CD4-positive, alpha-beta T cell treated with Interleukin-15 for 4 hours (primary cell): ENCODE measurements at regions not wholly inside any gene's neighbourhood (a gene's known extent, or its start where the extent isn't known, plus 50 kb on each side); places are given as distances from the start of the nearest gene placed in this dataset.
A peak's percentile ranks its signal among the peaks of the same experiment; 100 is the strongest.

ENCODE experiments used
- DNase-seq: peaks from one replicate; pipeline ENCODE4 v3.0.0-alpha.2; 2020; ENCODE audit warnings: low spot score

- no peak for DNase-seq
These were observed 536.5 kb downstream of the PLCL1 start for GRCh38 chr2:198340846-198341245.

DNA sequence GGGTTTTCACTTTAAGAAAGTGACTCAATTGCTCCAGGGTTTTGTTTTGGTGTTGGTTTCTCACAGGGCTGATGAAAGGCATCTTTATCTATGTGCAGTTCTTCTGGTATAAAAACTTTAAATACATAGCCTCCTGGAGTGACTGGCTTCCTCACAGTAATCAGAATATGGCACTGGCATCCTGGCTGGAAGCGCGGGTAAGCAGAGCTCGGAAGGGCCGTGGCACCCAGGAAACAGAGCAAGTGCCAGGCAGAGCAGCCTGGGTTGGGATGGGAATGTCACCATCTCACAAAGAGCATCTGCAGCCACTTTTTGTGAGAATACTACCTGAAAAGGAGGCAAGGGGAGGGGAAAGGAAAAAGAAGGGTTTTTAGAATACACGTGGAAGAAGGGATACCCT, 534.7 kb downstream of the PLCL1 start:
- DNase-seq = no peak

GRCh38 chr2:198337368-198337767, 533.0 kb downstream of the PLCL1 start:
- no peak for DNase-seq

- DNase-seq = no peak
These were observed 524.1 kb downstream of the PLCL1 start for GRCh38 chr2:198328454-198328853.

GRCh38 chr2:198327526-198327925, 523.1 kb downstream of the PLCL1 start:
- DNase-seq = no peak

DNA sequence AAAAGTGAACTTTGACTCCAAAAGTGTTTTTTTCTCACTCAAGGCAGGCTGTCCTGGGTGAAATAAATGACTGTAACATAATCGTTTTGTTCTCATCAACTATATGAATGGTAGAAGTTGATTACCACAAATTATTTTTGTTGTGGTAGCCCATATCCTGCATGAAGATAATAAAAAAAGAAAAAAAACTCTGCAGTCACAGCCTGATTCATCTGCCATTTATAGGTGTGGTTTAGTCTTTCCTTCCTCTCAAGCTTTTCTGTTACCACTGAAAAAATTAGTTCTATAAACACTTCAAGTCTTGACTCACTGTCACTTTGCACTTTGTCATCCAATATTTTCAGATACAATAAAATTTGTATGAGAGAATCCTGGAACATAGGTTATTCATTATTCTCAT, 522.0 kb downstream of the PLCL1 start:
- peak; percentile 29 for DNase-seq

GRCh38 chr2:198325359-198325758, 521.0 kb downstream of the PLCL1 start:
- no peak for DNase-seq

DNA sequence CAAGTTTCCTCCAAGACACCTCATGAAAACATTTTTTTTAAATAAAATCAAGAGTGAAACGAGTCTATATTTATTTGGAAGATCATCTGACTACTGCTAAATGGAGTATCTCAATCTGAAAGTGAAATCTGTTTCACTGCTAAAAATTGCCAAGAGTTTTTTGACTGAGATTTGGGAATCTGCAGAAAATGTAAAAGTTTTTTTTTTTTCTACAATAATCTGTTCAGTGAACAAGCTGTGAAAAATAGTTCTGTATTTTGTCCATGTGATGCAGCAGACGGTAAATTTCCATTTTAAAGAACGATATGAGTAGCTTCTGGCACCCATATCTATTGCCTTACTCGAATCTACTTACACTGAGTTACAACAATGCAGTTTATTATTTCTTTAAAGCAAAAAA, 519.7 kb downstream of the PLCL1 start:
- no peak for DNase-seq

DNA sequence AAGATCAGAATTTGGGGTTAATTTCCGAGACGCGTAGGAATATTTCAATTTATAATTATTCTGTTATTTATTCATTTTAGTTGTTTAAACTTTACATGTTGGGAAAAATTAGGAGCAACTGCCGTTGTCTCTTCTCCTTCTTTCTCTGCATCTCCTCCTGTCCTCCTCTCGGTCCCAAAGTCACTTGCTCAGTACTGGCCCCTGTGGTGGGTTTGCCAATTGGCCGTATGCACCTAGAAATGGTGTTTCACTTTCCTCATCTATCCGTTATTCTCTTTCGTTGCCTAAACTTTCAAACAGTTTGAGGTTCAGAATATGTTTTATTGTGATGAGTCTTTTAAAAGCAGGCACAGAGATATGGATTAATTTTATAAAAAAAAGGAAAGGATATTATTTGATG, 517.9 kb downstream of the PLCL1 start:
- DNase-seq = no peak

DNA sequence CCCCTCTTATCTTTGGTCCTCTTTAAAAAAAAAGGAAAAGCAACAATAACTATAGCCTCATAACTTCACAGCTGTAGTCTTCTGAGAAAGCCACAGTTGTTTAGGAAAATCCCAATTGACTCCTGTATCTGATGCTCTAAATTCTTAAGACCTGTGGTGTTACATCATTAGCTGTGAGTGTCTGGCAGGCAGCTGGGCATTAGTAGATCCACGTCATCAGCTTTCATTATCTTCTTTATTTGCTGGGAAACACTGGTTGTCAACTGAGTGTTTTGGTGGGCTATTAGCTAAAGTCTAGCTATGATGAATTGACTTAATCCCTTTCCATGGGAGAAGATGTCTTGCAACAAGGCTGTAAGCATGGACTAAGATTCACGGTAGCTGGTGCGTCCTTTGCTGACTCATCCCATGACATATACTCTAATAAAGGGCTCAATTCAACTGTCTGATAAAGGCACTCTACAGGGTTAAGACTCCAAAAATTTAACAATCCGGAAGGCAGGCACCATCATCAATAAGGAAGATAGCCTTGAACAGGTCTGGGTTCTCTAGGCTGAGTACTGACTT, 517.2 kb downstream of the PLCL1 start:
- DNase-seq = no peak

DNA sequence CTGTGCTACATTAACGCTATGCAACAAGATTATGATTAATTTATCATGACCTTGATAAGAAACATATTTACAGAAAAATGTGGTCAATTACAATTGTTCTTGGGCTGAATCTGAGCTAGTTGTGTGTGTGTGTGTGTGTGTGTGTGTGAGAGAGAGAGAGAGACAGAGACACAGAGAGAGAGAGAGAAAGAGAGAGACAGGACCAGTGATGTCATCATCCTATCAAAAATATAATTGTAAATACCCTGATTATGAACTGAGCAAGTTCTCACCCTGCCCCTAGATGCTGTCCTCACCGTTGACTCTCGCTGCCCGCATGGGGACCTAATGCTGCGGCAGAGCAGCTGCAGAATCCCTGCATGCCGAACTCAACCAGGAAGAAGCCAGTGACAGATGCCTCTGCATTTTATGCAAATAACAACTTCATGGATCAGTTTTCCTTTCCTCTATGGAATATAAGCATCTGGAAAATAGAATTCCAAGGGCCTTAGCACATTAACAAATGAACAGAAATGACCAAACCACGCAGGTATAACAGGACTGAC, 512.5 kb downstream of the PLCL1 start:
- DNase-seq = no peak

DNA sequence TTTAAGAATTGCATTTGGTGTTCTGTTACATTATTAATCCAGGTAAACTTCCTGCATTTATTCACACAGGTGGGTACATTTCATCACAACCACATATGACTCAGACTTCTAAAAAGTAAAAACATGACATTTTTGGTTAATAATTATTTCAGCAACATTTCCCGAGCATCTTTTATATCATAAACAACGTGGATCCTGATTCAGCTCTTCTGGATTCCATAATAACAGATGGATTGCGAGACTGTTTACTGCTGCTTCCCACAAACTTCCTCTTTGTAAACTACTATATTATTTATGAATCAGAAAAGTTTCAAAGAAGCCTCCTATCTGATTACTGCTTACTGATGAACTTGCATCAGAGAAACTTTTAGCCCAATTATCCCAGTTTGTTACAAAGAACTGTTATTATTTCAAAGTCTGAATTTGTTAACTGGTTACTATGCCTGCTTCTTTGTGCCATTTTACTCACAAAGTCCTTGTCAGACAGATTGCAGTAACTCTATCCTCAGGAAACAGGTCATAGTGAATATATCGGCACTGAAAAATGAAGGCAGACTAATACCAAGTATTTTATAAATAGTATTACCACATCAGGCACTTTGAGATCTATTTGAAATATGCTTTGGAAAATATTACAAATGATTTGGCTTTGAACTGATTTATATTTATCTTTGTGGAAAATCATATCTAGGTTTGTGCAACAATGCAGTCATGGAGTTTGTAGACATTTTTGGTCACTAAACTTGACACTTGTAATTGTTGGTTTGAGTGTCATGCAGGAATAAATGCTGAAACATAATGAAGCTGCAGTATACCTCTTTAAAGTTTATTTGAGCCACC, 511.6 kb downstream of the PLCL1 start:
- no peak for DNase-seq

DNA sequence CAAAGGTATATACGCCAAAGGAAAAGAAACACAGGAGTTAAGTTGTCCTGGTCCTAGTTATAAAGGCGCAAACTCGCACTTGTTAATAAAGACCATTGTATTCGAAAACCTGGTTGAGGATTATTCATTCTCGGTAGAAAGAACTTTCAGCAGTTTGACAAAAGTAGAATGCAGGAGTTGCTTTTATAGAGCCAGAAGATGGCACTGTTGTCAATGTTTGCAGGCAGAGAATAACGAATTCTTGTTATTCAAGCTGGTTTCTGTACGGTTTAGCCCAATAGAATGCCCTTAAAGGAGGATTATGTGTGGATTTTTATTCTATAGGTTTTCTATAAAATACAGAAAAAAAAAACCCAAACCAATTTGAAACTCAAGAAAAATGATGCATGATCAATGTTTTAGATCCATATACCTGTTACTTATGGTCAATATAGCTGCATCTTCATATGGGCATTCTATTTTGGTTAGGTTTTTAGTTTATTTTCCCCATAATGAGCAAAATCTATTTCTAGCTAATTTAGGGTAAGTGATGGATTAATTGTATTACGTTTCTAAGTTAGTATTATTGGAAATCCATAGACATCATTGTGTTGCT, 510.3 kb downstream of the PLCL1 start:
- DNase-seq = peak; percentile 37

DNA sequence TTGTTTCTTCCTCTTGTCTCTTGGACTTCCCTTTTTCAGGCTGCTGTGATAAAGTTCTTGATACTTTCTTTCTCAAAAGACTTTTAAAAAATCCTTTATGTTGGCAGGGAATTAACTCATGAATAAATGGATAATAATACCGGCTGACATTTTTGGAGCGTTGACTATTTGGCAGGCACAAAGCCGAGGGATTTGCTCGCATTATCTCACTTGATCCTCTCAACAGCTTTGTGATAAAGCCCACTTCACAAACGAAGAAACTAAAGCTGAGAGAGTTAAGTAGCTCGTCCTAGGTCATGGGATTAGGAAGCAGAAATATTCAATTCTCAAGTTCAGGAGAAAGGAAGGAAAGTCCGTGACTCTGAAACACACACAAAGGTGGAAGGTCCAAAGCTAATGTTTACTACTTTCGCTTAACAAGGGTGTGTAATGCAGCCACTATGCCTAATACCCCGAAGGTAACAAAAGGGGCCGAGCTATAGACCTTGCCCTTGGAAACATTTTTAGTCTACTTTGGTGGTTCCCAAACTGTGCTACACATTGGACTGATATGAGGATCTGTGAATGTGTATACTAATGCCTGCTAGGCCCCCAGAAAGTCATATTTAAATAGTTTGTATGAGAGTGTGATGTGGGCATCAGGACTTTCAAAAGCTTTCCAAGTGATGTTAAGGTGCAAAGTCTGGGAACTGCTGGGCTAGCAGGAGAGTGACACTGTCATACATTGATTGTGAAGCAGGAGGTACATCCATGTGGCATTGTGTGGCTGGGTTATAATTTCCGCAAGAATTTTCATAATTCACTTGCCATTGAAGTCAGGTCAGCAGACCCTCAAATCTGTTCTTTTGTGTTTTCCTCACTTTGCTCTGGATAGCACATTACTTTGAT, 508.4 kb downstream of the PLCL1 start:
- DNase-seq = no peak

- no peak for DNase-seq
These were observed 506.6 kb downstream of the PLCL1 start for GRCh38 chr2:198311020-198311419.

GRCh38 chr2:198309673-198310280, 505.4 kb downstream of the PLCL1 start:
- DNase-seq = peak; percentile 68

- no peak for DNase-seq
These were observed 504.7 kb downstream of the PLCL1 start for GRCh38 chr2:198309081-198309480.

DNA sequence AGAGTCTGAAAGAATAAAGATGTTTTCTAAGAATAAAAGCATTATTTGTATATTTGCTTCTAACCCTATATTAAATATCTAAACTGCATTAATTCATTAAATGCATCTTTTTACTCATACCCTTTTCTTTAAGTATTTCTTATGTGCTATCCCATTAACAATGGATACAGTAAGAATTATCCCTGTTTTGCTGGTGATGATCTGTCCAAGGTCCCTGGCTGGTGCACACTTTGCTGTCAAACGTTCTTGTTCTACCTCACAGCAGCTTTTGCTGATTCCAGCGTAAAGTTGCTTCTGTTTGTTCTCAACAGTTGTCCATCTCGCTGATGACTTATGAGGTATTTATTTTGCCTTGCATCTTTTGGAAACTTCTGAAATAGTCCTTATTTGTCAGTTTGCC, 504.0 kb downstream of the PLCL1 start:
- DNase-seq = no peak

GRCh38 chr2:198307093-198307492, 502.7 kb downstream of the PLCL1 start:
- DNase-seq = no peak

GRCh38 chr2:198304859-198305258, 500.5 kb downstream of the PLCL1 start:
- DNase-seq = no peak

GRCh38 chr2:198297350-198297749, 493.0 kb downstream of the PLCL1 start:
- DNase-seq = no peak
